ENCODE measurements at regions not wholly inside any gene's neighbourhood (a gene's known extent, or its start where the extent isn't known, plus 50 kb on each side); places are given as distances from the start of the nearest gene placed in this dataset.
"Not testable (repeated sequence)": the region's sequence is repeated elsewhere in the genome, so short reads cannot be mapped to it uniquely, and the experiment has no call there.

GRCh38 chr4:186979961-186980745 lies 256.5 kb upstream of the FAT1 start:
- TF ChIP-seq SUZ12 (IDR thresholded peaks at IDR 0.05; ENCODE audit: extremely low read depth, insufficient read depth, insufficient read length), result no peak
- TF ChIP-seq YY1 (IDR thresholded peaks at IDR 0.05; ENCODE audit: insufficient read depth, insufficient read length), result no peak
- TF ChIP-seq ZNF274 (IDR thresholded peaks at IDR 0.05; ENCODE audit: low read depth, low read length), result no peak
- H3K9me3 ChIP-seq (ENCODE audit: insufficient read depth, low read length), result no peaks in the 10 kb centered on the region
- H3K9ac ChIP-seq (ENCODE audit: insufficient read length, low read depth), result no peak overlapping the region
- no peaks in the 10 kb centered on the region for H3K4me1 ChIP-seq (ENCODE audit: insufficient read depth, insufficient read length)
- H3K4me3 ChIP-seq (ENCODE audit: insufficient read length, low read depth), result no peak overlapping the region
- H3K27me3 ChIP-seq (ENCODE audit: insufficient read depth, insufficient read length), result no peaks in the 10 kb centered on the region
- no peaks in the 10 kb centered on the region for H3K36me3 ChIP-seq (ENCODE audit: insufficient read depth, insufficient read length, low read length)
- no peak for DNase-seq (ENCODE audit: low read depth, low spot score)

GRCh38 chr4:186981161-186981560 lies 257.5 kb upstream of the FAT1 start:
- no peaks in the 10 kb centered on the region for H3K36me3 ChIP-seq (ENCODE audit: insufficient read depth, insufficient read length, low read length)
- TF ChIP-seq ZNF274 (IDR thresholded peaks at IDR 0.05; ENCODE audit: low read depth, low read length) (no peak), SUZ12 (IDR thresholded peaks at IDR 0.05; ENCODE audit: extremely low read depth, insufficient read depth, insufficient read length) (no peak), YY1 (IDR thresholded peaks at IDR 0.05; ENCODE audit: insufficient read depth, insufficient read length) (no peak)
- no peak overlapping the region for H3K4me3 ChIP-seq (ENCODE audit: insufficient read length, low read depth)
- no peaks in the 10 kb centered on the region for H3K9me3 ChIP-seq (ENCODE audit: insufficient read depth, low read length)
- H3K4me1 ChIP-seq (ENCODE audit: insufficient read depth, insufficient read length), result no peaks in the 10 kb centered on the region
- no peak overlapping the region for H3K9ac ChIP-seq (ENCODE audit: insufficient read length, low read depth)
- DNase-seq (ENCODE audit: low read depth, low spot score), result no peak
- no peaks in the 10 kb centered on the region for H3K27me3 ChIP-seq (ENCODE audit: insufficient read depth, insufficient read length)

GRCh38 chr4:186982160-186982559 lies 258.5 kb upstream of the FAT1 start:
- no peak overlapping the region for H3K4me3 ChIP-seq (ENCODE audit: insufficient read length, low read depth)

GRCh38 chr4:186984105-186984644 lies 260.5 kb upstream of the FAT1 start:
- Histone ChIP-seq H3K9me3 (ENCODE audit: insufficient read depth, low read length) (no peaks in the 10 kb centered on the region; the same call in 1 of the 2 replicates), H3K4me1 (ENCODE audit: insufficient read depth, insufficient read length) (no peaks in the 10 kb centered on the region), H3K27me3 (ENCODE audit: insufficient read depth, insufficient read length) (no peaks in the 10 kb centered on the region), H3K9ac (ENCODE audit: insufficient read length, low read depth) (no peak overlapping the region), H3K36me3 (ENCODE audit: insufficient read depth, insufficient read length, low read length) (no peaks in the 10 kb centered on the region), H3K4me3 (ENCODE audit: insufficient read length, low read depth) (no peak overlapping the region)
- no peak for TF ChIP-seq SUZ12 (IDR thresholded peaks at IDR 0.05; ENCODE audit: extremely low read depth, insufficient read depth, insufficient read length)
- TF ChIP-seq YY1 (IDR thresholded peaks at IDR 0.05; ENCODE audit: insufficient read depth, insufficient read length), result no peak
- no peak for TF ChIP-seq ZNF274 (IDR thresholded peaks at IDR 0.05; ENCODE audit: low read depth, low read length)
- no peak for DNase-seq (ENCODE audit: low read depth, low spot score)

More at GRCh38 chr4:186982160-186982559, 258.5 kb upstream of the FAT1 start:
- TF ChIP-seq YY1 (IDR thresholded peaks at IDR 0.05; ENCODE audit: insufficient read depth, insufficient read length), result no peak
- no peak for TF ChIP-seq ZNF274 (IDR thresholded peaks at IDR 0.05; ENCODE audit: low read depth, low read length)
- no peak for TF ChIP-seq SUZ12 (IDR thresholded peaks at IDR 0.05; ENCODE audit: extremely low read depth, insufficient read depth, insufficient read length)
- Histone ChIP-seq H3K9me3 (ENCODE audit: insufficient read depth, low read length) (no peaks in the 10 kb centered on the region), H3K9ac (ENCODE audit: insufficient read length, low read depth) (no peak overlapping the region), H3K36me3 (ENCODE audit: insufficient read depth, insufficient read length, low read length) (no peaks in the 10 kb centered on the region), H3K4me1 (ENCODE audit: insufficient read depth, insufficient read length) (no peaks in the 10 kb centered on the region), H3K27me3 (ENCODE audit: insufficient read depth, insufficient read length) (no peaks in the 10 kb centered on the region)
- no peak for DNase-seq (ENCODE audit: low read depth, low spot score)

GRCh38 chr4:186999686-187000085 lies 276.0 kb upstream of the FAT1 start:
- TF ChIP-seq YY1 (IDR thresholded peaks at IDR 0.05; ENCODE audit: insufficient read depth, insufficient read length) (no peak), ZNF274 (IDR thresholded peaks at IDR 0.05; ENCODE audit: low read depth, low read length) (no peak), SUZ12 (IDR thresholded peaks at IDR 0.05; ENCODE audit: extremely low read depth, insufficient read depth, insufficient read length) (no peak)
- DNase-seq (ENCODE audit: low read depth, low spot score), result no peak
- Histone ChIP-seq H3K9me3 (ENCODE audit: insufficient read depth, low read length) (no peaks in the 10 kb centered on the region), H3K4me3 (ENCODE audit: insufficient read length, low read depth) (no peak overlapping the region), H3K36me3 (ENCODE audit: insufficient read depth, insufficient read length, low read length) (no peaks in the 10 kb centered on the region), H3K27me3 (ENCODE audit: insufficient read depth, insufficient read length) (no peaks in the 10 kb centered on the region), H3K9ac (ENCODE audit: insufficient read length, low read depth) (no peak overlapping the region), H3K4me1 (ENCODE audit: insufficient read depth, insufficient read length) (no peaks in the 10 kb centered on the region)

- H3K27me3 ChIP-seq (ENCODE audit: insufficient read depth, insufficient read length), result no peaks in the 10 kb centered on the region
- no peaks in the 10 kb centered on the region for H3K4me1 ChIP-seq (ENCODE audit: insufficient read depth, insufficient read length)
- TF ChIP-seq YY1 (IDR thresholded peaks at IDR 0.05; ENCODE audit: insufficient read depth, insufficient read length) (no peak), ZNF274 (IDR thresholded peaks at IDR 0.05; ENCODE audit: low read depth, low read length) (no peak), SUZ12 (IDR thresholded peaks at IDR 0.05; ENCODE audit: extremely low read depth, insufficient read depth, insufficient read length) (no peak)
- no peaks in the 10 kb centered on the region for H3K9me3 ChIP-seq (ENCODE audit: insufficient read depth, low read length)
- H3K4me3 ChIP-seq (ENCODE audit: insufficient read length, low read depth), result no peak overlapping the region
- no peak overlapping the region for H3K9ac ChIP-seq (ENCODE audit: insufficient read length, low read depth)
- H3K36me3 ChIP-seq (ENCODE audit: insufficient read depth, insufficient read length, low read length), result no peaks in the 10 kb centered on the region
- DNase-seq (ENCODE audit: low read depth, low spot score), result no peak
Observed at GRCh38 chr4:187000281-187000680, 276.6 kb upstream of the FAT1 start.

- H3K27me3 ChIP-seq (ENCODE audit: insufficient read depth, insufficient read length); H3K36me3 ChIP-seq (ENCODE audit: insufficient read depth, insufficient read length, low read length); DNase-seq (ENCODE audit: low read depth, low spot score); H3K9me3 ChIP-seq (ENCODE audit: insufficient read depth, low read length); H3K9ac ChIP-seq (ENCODE audit: insufficient read length, low read depth); H3K4me3 ChIP-seq (ENCODE audit: insufficient read length, low read depth); H3K4me1 ChIP-seq (ENCODE audit: insufficient read depth, insufficient read length): not testable (repeated sequence)
Observed at GRCh38 chr4:187002133-187002532, 278.5 kb upstream of the FAT1 start.

Data from NT2/D1 (cell line).